Activated CD4-positive, alpha-beta T cell treated with anti-CD3 and anti-CD28 coated beads, Interleukin-2, amount 50 U/mL, for 4 hours (primary cell): ENCODE measurements at regions not wholly inside any gene's neighbourhood (a gene's known extent, or its start where the extent isn't known, plus 50 kb on each side); places are given as distances from the start of the nearest gene placed in this dataset.

Experiments
- DNase-seq, 2 experiments: peaks; one replicate each; pipeline ENCODE4 v3.0.0-alpha.2; 2020

DNA sequence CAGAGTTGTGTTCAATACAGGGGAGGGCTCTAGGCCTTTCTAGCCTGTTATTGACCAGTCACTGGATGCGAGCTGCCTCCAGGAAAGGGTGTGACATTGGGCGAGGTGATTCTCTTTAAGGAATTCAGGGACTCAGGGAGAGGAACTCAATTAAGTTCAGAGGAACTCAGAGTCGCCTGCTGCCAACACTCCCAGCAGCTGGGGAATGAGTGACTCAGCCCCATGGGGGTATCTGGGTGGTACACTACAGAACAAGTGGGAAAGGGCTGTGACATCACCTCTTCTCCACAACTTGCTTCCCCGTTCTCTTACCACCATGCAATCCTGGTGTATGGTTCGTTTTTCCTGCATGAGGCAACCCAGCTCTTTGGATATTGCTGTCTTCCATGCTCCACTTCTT lies 50.4 kb upstream of the CYRIA start:
- DNase-seq, result no peak
